Mucosa of stomach (tissue), 1 donor: ENCODE measurements at regions not wholly inside any gene's neighbourhood (a gene's known extent, or its start where the extent isn't known, plus 50 kb on each side); places are given as distances from the start of the nearest gene placed in this dataset.
"Not testable (repeated sequence)": the region's sequence is repeated elsewhere in the genome, so short reads cannot be mapped to it uniquely, and the experiment has no call there.

Experiments
- H3K27me3 ChIP-seq: one replicate; pipeline ENCODE4 v1.7.0; 2013; ENCODE audit warnings: mild to moderate bottlenecking, low read length; ENCODE audit not compliant: control insufficient read depth, insufficient read depth
- H3K36me3 ChIP-seq: one replicate; pipeline ENCODE4 v1.7.0; 2013; ENCODE audit warnings: low read length; ENCODE audit not compliant: control insufficient read depth, insufficient read depth
- H3K4me1 ChIP-seq: one replicate; pipeline ENCODE4 v1.7.0; 2013; ENCODE audit warnings: mild to moderate bottlenecking, low read length; ENCODE audit not compliant: control insufficient read depth, insufficient read depth
- H3K4me3 ChIP-seq: one replicate; pipeline ENCODE4 v1.7.0; 2013; ENCODE audit warnings: low read length
- H3K9ac ChIP-seq: one replicate; pipeline ENCODE4 v1.7.0; 2013; ENCODE audit warnings: mild to moderate bottlenecking, low read length, moderate library complexity
- H3K9me3 ChIP-seq: one replicate; pipeline ENCODE4 v1.7.0; 2013; ENCODE audit warnings: mild to moderate bottlenecking, low read length, moderate library complexity; ENCODE audit not compliant: control insufficient read depth
- donor health status: Pancreatic carcinoma.

GRCh38 chr18:56431551-56431950 lies 206.8 kb downstream of the TXNL1 start:
- Histone ChIP-seq H3K9me3 (no peaks in the 10 kb centered on the region), H3K36me3 (no peaks in the 10 kb centered on the region), H3K9ac (no peak overlapping the region), H3K4me1 (no peaks in the 10 kb centered on the region), H3K4me3 (no peak overlapping the region), H3K27me3 (no peaks in the 10 kb centered on the region)

DNA sequence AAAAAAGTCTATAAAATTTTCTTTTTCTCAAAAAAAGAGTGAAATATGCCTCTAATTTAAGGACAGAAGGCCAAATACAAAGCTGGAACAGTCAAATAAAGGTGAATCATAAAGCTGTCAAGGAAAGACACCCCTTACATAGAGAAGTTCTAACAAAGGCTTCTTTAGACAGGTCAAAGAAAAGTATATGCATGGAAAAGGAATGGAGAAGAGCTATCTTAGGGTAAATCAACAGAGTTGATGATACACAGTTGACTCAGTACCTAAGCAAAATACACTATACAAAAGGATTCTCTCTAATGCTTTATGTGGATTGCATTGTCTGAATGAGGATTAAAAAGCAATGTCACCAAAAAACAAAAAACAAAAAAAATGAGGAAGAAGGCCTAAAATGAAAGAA lies 214.8 kb downstream of the TXNL1 start:
- Histone ChIP-seq H3K27me3 (no peaks in the 10 kb centered on the region), H3K4me1 (no peaks in the 10 kb centered on the region), H3K9me3 (no peaks in the 10 kb centered on the region), H3K9ac (no peak overlapping the region), H3K36me3 (no peaks in the 10 kb centered on the region), H3K4me3 (no peak overlapping the region)

DNA sequence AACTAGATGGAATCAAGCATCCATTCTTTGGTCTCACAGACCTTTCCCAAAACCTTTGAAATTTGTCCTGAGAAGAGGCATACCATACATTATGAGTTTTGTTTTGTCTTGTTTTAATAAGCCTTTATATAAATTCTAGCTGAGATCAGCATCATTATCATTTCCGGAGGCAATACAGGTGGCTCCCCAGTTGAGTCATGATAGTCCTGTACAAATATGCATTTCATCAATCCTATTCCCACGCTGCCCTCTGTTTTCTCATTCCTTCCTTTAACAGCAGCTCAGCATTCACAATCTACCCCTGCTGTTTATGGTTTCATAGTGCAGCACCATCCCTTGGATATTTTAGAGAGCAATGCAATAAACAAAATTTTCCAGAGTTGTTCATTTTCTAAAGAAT lies 216.7 kb downstream of the TXNL1 start:
- no peaks in the 10 kb centered on the region for H3K9me3 ChIP-seq
- no peak overlapping the region for H3K4me3 ChIP-seq
- H3K4me1 ChIP-seq: no peaks in the 10 kb centered on the region
- no peak overlapping the region for H3K9ac ChIP-seq
- no peaks in the 10 kb centered on the region for H3K36me3 ChIP-seq
- H3K27me3 ChIP-seq: no peaks in the 10 kb centered on the region

GRCh38 chr18:56420868-56421267 lies 217.5 kb downstream of the TXNL1 start:
- not testable (repeated sequence) for H3K27me3 ChIP-seq, H3K36me3 ChIP-seq, H3K9me3 ChIP-seq, H3K4me3 ChIP-seq, H3K4me1 ChIP-seq, H3K9ac ChIP-seq

DNA sequence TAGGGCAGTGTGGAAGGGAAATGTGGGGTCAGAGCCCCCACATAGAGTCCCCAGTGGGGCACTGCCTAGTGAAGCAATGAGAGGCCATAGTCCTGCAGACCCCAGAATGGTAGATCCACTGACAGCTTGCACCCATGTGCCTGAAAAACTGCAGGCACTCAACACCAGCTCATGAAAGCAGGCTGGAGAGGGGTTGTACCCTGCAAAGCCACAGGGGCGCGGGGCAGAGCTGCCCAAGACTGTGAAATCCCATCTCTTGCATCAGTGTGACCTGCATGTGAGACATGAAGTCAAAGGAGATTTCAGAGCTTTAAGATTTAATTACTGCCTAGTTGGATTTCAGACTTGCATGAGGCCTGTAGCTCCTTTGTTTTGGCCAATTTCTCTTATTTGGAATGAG lies 224.0 kb downstream of the TXNL1 start:
- Histone ChIP-seq H3K4me3 (no peak overlapping the region), H3K27me3 (no peaks in the 10 kb centered on the region), H3K36me3 (no peaks in the 10 kb centered on the region), H3K4me1 (no peaks in the 10 kb centered on the region), H3K9ac (no peak overlapping the region), H3K9me3 (no peaks in the 10 kb centered on the region)

DNA sequence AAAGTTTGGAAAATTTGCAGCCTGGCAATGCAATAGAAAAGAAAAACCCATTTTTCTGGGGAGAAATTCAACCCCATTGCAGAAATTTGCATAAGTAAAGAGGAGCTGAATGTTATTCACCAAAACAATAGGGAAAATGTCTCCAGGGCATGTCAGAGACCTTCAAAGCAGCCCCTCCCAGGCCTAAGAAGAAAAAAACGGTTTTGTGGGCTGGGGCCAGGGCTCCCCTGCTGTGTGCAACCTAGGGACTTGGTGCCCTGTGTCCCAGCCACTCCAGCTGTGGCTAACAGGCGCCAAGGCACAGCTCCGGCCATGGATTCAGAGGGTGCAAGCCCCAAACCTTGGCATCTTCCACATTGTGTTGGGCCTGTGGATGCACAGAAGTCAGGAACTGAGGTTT lies 224.5 kb downstream of the TXNL1 start:
- no peaks in the 10 kb centered on the region for H3K9me3 ChIP-seq

GRCh38 chr18:56412951-56413350 lies 225.4 kb downstream of the TXNL1 start:
- H3K4me3 ChIP-seq: no peak overlapping the region
- no peak overlapping the region for H3K9ac ChIP-seq
- H3K27me3 ChIP-seq: no peaks in the 10 kb centered on the region
- H3K4me1 ChIP-seq: no peaks in the 10 kb centered on the region
- no peaks in the 10 kb centered on the region for H3K36me3 ChIP-seq
- H3K9me3 ChIP-seq: no peaks in the 10 kb centered on the region

More for the DNA sequence above, 224.5 kb downstream of the TXNL1 start:
- Histone ChIP-seq H3K27me3 (no peaks in the 10 kb centered on the region), H3K36me3 (no peaks in the 10 kb centered on the region), H3K4me1 (no peaks in the 10 kb centered on the region), H3K9ac (no peak overlapping the region), H3K4me3 (no peak overlapping the region)

GRCh38 chr18:56409736-56410135 lies 228.7 kb downstream of the TXNL1 start:
- Histone ChIP-seq H3K36me3 (no peaks in the 10 kb centered on the region), H3K4me1 (no peaks in the 10 kb centered on the region), H3K27me3 (no peaks in the 10 kb centered on the region)

DNA sequence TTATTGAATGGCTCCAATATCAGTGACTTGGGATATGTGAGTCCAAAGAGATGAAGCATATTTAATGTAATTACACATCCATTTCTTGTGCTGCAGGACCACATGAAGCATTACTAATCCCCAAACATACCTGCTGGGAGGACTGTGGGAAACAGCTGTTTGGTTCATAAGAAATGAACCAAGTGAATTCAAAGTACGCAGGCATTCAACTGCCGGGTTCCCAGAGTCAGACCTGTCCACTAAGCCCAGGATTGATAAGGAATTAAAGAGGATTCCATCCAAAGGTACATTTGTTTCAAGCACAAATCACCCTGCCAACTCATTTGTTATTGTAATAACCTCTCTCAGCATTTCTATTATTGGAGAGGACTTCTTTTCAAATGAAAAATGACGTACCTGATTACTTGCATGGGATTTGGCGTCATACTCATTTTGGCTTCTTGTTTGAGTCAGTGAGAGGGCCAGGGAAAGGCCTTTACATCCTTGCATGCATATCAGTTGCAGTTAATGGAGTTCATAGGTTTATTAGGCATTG lies 230.7 kb downstream of the TXNL1 start:
- H3K9me3 ChIP-seq: no peaks in the 10 kb centered on the region
- H3K36me3 ChIP-seq: no peaks in the 10 kb centered on the region
- no peaks in the 10 kb centered on the region for H3K4me1 ChIP-seq
- H3K9ac ChIP-seq: no peak overlapping the region
- H3K4me3 ChIP-seq: no peak overlapping the region
- no peaks in the 10 kb centered on the region for H3K27me3 ChIP-seq

More at GRCh38 chr18:56409736-56410135, 228.7 kb downstream of the TXNL1 start:
- Histone ChIP-seq H3K4me3 (no peak overlapping the region), H3K9ac (no peak overlapping the region), H3K9me3 (no peaks in the 10 kb centered on the region)

GRCh38 chr18:56402872-56403516 lies 235.4 kb downstream of the TXNL1 start:
- no peaks in the 10 kb centered on the region for H3K9me3 ChIP-seq
- no peaks in the 10 kb centered on the region for H3K36me3 ChIP-seq
- no peak overlapping the region for H3K9ac ChIP-seq
- H3K4me3 ChIP-seq: no peak overlapping the region
- H3K27me3 ChIP-seq: no peaks in the 10 kb centered on the region
- no peaks in the 10 kb centered on the region for H3K4me1 ChIP-seq

DNA sequence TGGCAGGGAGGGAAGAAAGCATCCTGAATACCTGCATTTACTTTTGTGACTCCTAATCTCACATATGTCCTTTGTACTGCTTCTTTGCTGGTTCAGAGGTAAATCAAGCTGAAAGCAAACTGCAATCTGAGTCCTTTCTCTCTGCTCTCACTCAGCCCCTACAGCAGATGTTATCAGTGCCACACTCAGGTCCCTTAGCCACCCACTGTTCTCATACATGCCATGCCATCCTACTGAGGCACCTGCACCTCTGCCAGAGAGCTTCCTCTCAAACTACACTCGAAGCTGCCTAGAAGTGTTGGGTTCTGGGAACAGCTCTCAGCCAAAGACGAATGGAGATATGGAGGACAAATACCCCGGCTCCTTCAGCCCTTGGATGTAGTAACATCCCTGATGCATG lies 244.5 kb downstream of the TXNL1 start:
- no peak overlapping the region for H3K4me3 ChIP-seq
- H3K9me3 ChIP-seq: no peaks in the 10 kb centered on the region
- H3K4me1 ChIP-seq: no peaks in the 10 kb centered on the region
- H3K36me3 ChIP-seq: no peaks in the 10 kb centered on the region
- H3K27me3 ChIP-seq: no peaks in the 10 kb centered on the region
- H3K9ac ChIP-seq: no peak overlapping the region

- no peaks in the 10 kb centered on the region for H3K27me3 ChIP-seq
- no peaks in the 10 kb centered on the region for H3K9me3 ChIP-seq
- H3K9ac ChIP-seq: no peak overlapping the region
- no peaks in the 10 kb centered on the region for H3K4me1 ChIP-seq
- no peaks in the 10 kb centered on the region for H3K36me3 ChIP-seq
- H3K4me3 ChIP-seq: no peak overlapping the region
These were observed 246.3 kb downstream of the TXNL1 start for GRCh38 chr18:56391931-56392590.
